ENCODE measurements at regions not wholly inside any gene's neighbourhood (a gene's known extent, or its start where the extent isn't known, plus 50 kb on each side); places are given as distances from the start of the nearest gene placed in this dataset.
"Not testable (repeated sequence)": the region's sequence is repeated elsewhere in the genome, so short reads cannot be mapped to it uniquely, and the experiment has no call there.

DNA sequence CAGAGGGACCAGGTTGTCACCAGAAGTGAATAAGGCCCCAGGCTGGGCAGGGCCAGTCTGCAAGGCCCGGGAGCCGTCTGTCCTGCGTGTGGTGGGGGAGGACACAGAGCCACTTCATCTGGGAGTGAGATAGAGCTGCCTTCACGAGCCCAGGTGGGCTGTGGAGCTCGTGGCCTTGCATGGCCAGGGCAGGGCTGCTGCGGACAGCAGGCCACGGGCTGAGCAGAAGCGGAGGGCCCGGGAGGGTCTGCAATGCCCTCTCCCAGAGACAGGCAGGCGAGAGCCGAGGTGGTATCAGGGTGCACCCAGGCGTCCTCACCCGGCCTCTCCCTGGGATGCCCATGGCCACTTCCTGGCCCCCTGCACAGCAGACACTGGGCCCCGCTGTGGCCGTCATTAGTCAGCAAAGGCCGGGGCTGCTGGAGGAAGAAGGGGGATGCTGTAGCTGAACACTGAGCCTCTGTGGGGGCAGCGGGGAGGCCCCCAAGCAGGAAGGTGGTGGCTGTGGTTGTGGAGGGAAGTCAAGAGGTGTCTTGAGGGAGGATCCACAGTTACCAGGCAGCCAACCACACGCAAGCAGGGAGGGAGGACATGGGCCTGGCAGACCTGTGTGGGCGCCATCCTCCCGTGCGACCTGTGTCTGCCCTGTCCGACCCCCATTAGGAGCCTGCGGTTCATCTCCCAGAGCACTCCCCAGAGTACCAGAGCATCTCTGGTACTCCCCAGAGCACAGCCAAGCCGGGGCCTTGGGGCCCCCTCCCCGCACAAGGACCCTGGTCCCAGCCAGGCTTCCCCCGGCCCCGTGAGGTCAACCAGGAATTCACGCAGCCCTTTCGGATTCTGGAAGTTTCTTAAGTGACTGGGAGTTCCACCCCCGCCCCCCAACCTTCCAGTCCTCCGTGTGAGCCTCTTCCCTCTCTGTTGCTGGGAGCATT, 1109.5 kb downstream of the BRD1 start:
- Histone ChIP-seq H3K9me3 (ENCODE audit: low read length) (no peaks in the 10 kb centered on the region), H3K4me3 (ENCODE audit: low read length) (no peak overlapping the region), H3K4me1 (ENCODE audit: insufficient read depth, low read length) (no peaks in the 10 kb centered on the region), H3K27me3 (ENCODE audit: insufficient read depth, low read length) (no peaks in the 10 kb centered on the region), H2AFZ (ENCODE audit: low read depth, low read length) (no peak overlapping the region), H3K36me3 (ENCODE audit: insufficient read depth, low read length) (no peaks in the 10 kb centered on the region)

DNA sequence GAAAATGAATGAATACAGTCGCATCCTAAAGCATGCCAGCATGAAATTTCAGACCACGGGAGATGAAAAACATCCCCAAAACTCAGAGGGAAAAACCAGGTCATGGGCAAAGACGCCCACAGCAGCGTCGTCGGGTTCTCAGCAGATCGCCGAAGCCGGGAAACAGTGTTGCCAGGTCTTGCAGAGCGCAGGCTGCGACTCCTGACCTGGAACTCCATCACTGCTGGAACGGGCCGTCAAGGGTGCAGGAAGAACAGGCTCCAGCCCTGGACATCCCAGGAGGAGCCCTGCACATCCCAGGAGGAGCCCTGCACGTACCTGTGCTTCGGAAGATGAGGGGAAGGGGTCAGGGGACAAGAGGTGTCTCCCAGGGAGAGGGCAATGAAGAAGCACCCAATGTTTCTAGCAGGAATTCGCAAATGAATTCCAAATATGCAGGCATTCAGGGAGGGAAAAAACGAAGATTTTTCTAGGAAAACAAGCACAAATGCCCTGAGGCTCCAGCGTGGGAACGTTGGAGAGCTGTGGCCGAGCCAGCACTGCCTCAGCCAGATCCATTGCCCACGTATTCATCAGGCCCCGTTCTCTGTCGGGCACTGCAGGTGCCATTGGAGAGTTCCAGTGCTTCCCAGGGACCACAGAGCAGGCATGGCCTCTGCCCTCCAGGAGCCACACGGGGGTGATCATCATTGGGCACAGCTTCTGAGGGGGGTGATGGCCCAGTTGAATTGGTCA, 1110.4 kb downstream of the BRD1 start:
- H3K4me3 ChIP-seq (ENCODE audit: low read length) = no peak overlapping the region
- no peak overlapping the region for H2AFZ ChIP-seq (ENCODE audit: low read depth, low read length)
- no peaks in the 10 kb centered on the region for H3K9me3 ChIP-seq (ENCODE audit: low read length)
- no peaks in the 10 kb centered on the region for H3K4me1 ChIP-seq (ENCODE audit: insufficient read depth, low read length)
- H3K36me3 ChIP-seq (ENCODE audit: insufficient read depth, low read length) = no peaks in the 10 kb centered on the region
- H3K27me3 ChIP-seq (ENCODE audit: insufficient read depth, low read length) = no peaks in the 10 kb centered on the region

DNA sequence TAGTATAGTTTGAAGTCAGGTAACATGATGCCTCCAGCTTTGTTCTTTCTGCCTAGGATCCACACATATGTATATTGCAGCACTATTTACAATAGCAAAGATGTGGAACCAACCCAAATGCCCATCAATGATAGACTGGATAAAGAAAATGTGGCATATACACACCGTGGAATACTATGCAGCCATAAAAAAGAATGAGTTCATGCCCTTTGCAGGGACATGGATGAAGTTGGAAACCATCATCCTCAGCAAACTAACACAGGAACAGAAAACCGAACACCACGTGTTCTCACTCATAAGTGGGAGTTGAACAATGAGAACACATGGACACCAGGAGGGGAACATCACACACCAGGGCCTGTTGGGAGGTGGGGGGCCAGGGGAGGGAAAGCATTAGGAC, 1111.5 kb downstream of the BRD1 start:
- not testable (repeated sequence) for H2AFZ ChIP-seq (ENCODE audit: low read depth, low read length); H3K4me1 ChIP-seq (ENCODE audit: insufficient read depth, low read length); H3K4me3 ChIP-seq (ENCODE audit: low read length); H3K27me3 ChIP-seq (ENCODE audit: insufficient read depth, low read length); H3K9me3 ChIP-seq (ENCODE audit: low read length); H3K36me3 ChIP-seq (ENCODE audit: insufficient read depth, low read length)

DNA sequence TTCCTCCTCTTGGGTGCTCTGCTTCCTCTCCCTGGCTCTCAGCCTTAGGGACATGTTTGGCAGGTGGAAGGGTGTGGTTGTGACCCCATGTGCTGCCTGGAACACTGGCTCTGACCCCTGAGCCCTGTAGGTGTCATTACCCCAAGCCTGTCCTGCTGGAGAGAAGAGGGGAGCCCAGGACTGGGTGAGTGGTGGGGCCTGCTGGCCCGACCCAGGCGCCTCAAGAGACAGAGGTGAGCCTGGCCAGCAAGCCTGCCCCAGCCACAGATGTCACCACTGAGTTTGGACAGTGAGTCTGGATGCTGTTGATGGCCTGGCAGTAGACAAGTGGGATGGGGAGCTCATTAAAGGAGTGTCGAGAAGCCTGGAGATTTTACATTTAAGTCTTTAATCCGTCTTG, 1112.2 kb downstream of the BRD1 start:
- no peaks in the 10 kb centered on the region for H3K4me1 ChIP-seq (ENCODE audit: insufficient read depth, low read length)
- H3K27me3 ChIP-seq (ENCODE audit: insufficient read depth, low read length) = no peaks in the 10 kb centered on the region
- H3K4me3 ChIP-seq (ENCODE audit: low read length) = no peak overlapping the region
- H3K36me3 ChIP-seq (ENCODE audit: insufficient read depth, low read length) = no peaks in the 10 kb centered on the region
- H3K9me3 ChIP-seq (ENCODE audit: low read length) = no peaks in the 10 kb centered on the region
- no peak overlapping the region for H2AFZ ChIP-seq (ENCODE audit: low read depth, low read length)

DNA sequence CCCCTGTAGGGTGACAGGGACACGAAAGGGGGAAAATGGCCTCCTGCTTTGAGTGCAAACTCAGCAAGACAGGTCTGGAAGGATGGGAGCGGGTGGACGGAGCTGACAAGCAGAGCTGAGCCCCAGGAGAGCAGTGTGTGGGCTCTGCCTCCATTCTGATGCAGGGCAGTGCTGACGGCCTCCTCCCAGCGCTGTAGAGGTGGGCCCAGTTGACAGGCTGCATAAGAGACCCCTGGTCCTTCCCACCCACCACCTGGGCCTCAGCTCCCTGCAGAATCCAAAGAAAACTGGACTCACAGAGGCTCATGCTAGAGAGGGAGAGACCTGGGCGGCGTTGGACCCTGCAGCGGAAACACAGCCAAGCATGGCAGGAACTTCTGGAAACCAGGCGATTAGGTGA, 1113.4 kb downstream of the BRD1 start:
- no peaks in the 10 kb centered on the region for H3K27me3 ChIP-seq (ENCODE audit: insufficient read depth, low read length)
- H3K9me3 ChIP-seq (ENCODE audit: low read length) = no peaks in the 10 kb centered on the region
- H3K4me1 ChIP-seq (ENCODE audit: insufficient read depth, low read length) = no peaks in the 10 kb centered on the region
- no peaks in the 10 kb centered on the region for H3K36me3 ChIP-seq (ENCODE audit: insufficient read depth, low read length)
- no peak overlapping the region for H3K4me3 ChIP-seq (ENCODE audit: low read length)
- no peak overlapping the region for H2AFZ ChIP-seq (ENCODE audit: low read depth, low read length)

DNA sequence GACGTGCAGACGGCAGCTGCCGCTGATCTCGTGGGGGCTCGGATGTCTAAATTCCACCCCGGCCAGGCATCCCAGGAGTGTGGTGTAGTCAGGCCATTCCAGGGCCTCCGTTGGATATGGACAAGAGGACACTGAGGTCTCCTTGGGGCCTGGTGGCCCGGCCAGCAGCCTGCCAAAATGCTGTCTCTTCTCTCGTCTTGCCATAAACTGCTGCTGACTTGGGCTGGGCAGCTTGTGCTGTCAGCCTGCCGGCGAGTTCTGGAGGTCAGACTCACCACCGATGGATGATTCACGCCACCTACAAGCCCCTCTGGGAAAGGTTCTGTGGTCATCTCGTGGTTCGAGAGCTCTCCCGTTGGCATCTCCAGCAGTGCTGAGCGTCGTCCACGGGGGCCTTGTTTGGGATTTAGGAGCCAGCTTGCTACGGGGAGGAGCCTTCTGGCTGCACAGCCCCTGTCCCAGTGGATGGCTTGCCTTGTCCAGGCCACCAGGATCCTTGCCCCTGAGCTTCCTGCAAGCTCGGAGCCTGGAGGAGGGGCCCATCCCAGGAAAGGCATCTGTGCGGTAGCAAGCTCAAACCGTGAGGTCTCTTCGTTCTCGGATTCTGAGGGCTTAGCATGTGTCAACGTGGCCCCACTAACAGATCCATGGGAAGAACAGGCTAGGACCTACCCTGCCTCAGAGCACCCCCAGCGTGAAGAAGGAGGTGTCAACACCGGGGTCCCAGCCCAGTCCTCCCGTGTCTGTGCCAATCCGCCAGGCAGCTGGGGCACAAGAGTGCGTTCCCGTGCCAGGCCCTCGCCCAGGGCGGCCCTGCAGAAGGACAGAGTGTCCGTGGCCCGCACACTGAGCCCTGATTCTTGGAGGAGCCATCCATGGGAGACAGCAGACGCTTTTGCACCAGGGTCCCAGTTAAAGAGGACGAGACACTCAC, 1114.1 kb downstream of the BRD1 start:
- Histone ChIP-seq H3K27me3 (ENCODE audit: insufficient read depth, low read length) (no peaks in the 10 kb centered on the region), H3K36me3 (ENCODE audit: insufficient read depth, low read length) (no peaks in the 10 kb centered on the region), H3K4me1 (ENCODE audit: insufficient read depth, low read length) (no peaks in the 10 kb centered on the region), H2AFZ (ENCODE audit: low read depth, low read length) (no peak overlapping the region), H3K9me3 (ENCODE audit: low read length) (no peaks in the 10 kb centered on the region), H3K4me3 (ENCODE audit: low read length) (no peak overlapping the region)

DNA sequence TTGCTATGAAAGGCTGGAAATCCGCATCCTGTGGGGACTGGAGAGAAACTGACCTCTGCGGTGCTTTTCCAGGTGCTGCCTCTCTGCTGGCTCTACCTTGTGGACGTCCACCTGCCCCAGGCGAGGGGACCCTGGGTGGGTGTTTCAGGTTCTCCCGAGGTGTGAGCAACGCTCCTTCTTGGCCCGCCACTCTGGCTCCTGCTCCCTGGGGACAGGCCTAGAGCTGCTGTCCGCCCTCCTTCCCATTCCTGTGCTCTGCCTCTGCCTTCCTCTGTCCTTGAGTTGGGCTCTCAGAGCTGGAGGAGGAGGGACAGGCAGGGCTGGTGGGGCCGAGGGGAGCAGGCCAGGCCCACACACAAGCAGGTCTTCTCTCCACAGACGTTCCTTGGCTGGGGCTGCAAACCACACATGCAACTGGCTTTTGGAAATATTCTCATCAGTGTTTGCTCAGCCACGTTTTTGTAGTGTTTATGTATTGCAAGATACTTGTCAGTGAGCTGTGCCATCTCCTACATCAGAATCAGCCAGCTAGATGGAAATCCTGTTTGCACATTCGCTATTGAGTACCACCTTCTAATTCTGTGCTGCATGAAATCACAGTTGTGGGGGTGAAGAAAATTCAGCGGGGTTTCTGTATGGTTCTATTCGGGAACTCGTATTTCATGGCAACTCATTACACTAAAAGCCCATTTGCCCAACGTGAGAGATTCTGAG, 1115.0 kb downstream of the BRD1 start:
- Histone ChIP-seq H3K27me3 (ENCODE audit: insufficient read depth, low read length) (no peaks in the 10 kb centered on the region), H2AFZ (ENCODE audit: low read depth, low read length) (no peak overlapping the region), H3K9me3 (ENCODE audit: low read length) (no peaks in the 10 kb centered on the region), H3K4me3 (ENCODE audit: low read length) (no peak overlapping the region), H3K36me3 (ENCODE audit: insufficient read depth, low read length) (no peaks in the 10 kb centered on the region), H3K4me1 (ENCODE audit: insufficient read depth, low read length) (no peaks in the 10 kb centered on the region)

DNA sequence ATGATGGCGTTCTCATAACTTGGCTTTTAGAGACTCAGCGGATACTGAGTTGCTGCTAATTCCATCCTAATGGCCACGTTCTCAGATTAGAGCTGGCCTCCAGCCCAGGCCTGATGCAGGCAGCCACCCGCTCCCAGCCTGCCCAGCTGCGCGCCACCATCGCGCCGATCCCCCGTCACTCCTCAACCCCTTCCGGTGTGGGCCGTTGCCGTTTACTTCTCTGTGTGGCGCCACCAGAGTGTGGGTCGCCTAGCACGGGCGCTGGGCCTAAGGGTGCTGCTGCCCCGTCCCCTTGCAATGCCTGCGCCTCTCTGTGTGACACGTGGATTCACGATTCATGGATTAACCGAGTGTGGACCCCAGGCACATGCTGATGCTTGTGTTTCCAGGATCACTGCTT, 1116.0 kb downstream of the BRD1 start:
- Histone ChIP-seq H3K36me3 (ENCODE audit: insufficient read depth, low read length) (no peaks in the 10 kb centered on the region), H3K9me3 (ENCODE audit: low read length) (no peaks in the 10 kb centered on the region), H3K4me3 (ENCODE audit: low read length) (no peak overlapping the region), H3K27me3 (ENCODE audit: insufficient read depth, low read length) (no peaks in the 10 kb centered on the region), H3K4me1 (ENCODE audit: insufficient read depth, low read length) (no peaks in the 10 kb centered on the region), H2AFZ (ENCODE audit: low read depth, low read length) (no peak overlapping the region)

DNA sequence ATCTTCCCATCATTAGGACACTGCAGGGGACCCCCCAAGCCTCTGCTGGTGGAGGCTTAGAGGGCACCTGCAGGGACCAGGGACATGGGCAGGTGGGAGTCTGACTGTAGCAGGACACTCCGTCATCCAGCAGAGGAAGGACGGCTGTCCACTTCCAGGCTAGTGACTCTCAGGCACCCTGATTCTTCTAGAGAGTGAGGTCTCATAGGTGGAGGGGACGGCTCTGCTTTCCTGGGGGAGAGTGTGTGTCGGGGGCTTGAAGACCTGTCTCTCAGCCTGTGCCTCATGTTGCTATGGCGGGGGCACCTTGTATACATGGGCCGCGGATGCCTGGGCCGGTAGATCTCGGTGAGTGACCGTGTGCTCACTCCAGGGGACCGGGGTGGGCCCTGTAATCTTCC, 1116.6 kb downstream of the BRD1 start:
- no peaks in the 10 kb centered on the region for H3K36me3 ChIP-seq (ENCODE audit: insufficient read depth, low read length)
- no peak overlapping the region for H2AFZ ChIP-seq (ENCODE audit: low read depth, low read length)
- no peaks in the 10 kb centered on the region for H3K4me1 ChIP-seq (ENCODE audit: insufficient read depth, low read length)
- H3K27me3 ChIP-seq (ENCODE audit: insufficient read depth, low read length) = no peaks in the 10 kb centered on the region
- H3K9me3 ChIP-seq (ENCODE audit: low read length) = no peaks in the 10 kb centered on the region
- no peak overlapping the region for H3K4me3 ChIP-seq (ENCODE audit: low read length)

DNA sequence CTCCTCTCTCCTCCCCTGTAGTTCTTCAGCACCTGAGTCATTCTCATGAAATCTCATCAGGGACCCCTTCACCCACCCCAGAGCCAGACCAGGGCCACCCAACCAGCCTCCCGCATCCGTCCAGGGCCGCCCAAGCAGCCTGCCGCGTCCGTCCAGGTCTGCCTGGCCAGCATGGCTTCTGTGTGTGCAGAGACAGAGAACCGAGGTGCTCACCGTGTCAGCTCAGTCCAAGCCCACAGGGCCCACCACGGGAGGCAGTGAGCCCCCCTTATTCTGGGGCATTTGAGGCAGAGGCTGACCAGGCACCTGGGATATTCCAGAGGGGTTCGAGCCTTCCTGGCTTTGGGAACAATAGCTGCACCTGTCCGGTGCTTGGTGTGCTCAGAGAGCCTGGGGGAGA, 1117.3 kb downstream of the BRD1 start:
- H2AFZ ChIP-seq (ENCODE audit: low read depth, low read length) = no peak overlapping the region
- no peaks in the 10 kb centered on the region for H3K4me1 ChIP-seq (ENCODE audit: insufficient read depth, low read length)
- H3K27me3 ChIP-seq (ENCODE audit: insufficient read depth, low read length) = no peaks in the 10 kb centered on the region
- no peaks in the 10 kb centered on the region for H3K36me3 ChIP-seq (ENCODE audit: insufficient read depth, low read length)
- no peak overlapping the region for H3K4me3 ChIP-seq (ENCODE audit: low read length)
- H3K9me3 ChIP-seq (ENCODE audit: low read length) = no peaks in the 10 kb centered on the region

DNA sequence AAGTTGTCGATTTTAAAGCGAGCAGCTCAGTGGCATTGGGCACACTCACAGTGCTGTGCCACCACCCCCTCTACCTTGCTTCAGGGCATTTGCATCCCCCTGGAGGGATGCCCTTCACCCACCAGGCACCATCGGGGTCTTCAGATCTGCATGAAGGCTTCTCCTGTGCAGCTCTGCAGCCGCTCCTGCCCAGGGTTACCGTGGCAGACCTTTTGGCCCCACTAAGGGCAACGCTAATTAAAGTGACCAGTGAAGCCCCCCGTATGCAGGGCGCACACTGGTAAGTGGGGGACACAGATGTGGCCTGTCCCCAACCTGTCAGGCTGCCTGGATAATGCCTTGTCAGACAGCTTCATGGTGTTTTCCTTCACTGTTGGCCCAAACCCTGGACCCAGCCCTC, 1117.7 kb downstream of the BRD1 start:
- Histone ChIP-seq H2AFZ (ENCODE audit: low read depth, low read length) (no peak overlapping the region), H3K9me3 (ENCODE audit: low read length) (no peaks in the 10 kb centered on the region), H3K4me3 (ENCODE audit: low read length) (no peak overlapping the region), H3K4me1 (ENCODE audit: insufficient read depth, low read length) (peaks cover 4% of the 10 kb centered on the region), H3K36me3 (ENCODE audit: insufficient read depth, low read length) (no peaks in the 10 kb centered on the region), H3K27me3 (ENCODE audit: insufficient read depth, low read length) (no peaks in the 10 kb centered on the region)

DNA sequence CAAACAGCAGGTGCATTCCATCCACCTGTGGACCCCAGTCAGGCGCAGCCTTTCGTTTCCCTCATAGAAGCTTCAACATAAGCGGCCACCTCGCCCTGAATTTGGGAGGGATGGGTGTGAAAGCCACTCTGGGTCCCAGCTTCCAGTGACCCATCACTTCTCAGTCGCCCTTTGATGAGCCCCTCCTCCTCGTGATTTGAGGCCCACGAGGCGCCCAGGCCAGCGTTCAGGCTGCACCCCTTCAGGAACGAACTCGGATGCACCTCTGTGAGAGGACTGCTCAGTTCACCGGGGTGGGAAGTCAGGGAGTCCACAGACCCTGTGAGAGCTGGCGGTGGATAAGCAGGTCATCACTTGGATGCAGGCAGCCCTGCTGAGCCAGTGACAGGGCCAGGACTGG, 1118.2 kb downstream of the BRD1 start:
- H2AFZ ChIP-seq (ENCODE audit: low read depth, low read length) = no peak overlapping the region
- no peaks in the 10 kb centered on the region for H3K27me3 ChIP-seq (ENCODE audit: insufficient read depth, low read length)
- no peaks in the 10 kb centered on the region for H3K36me3 ChIP-seq (ENCODE audit: insufficient read depth, low read length)
- H3K4me1 ChIP-seq (ENCODE audit: insufficient read depth, low read length) = peaks cover 9% of the 10 kb centered on the region
- H3K4me3 ChIP-seq (ENCODE audit: low read length) = no peak overlapping the region
- no peaks in the 10 kb centered on the region for H3K9me3 ChIP-seq (ENCODE audit: low read length)

Data from neuron (in vitro differentiated cells).